Neural crest cell (in vitro differentiated cells): ENCODE measurements at regions not wholly inside any gene's neighbourhood (a gene's known extent, or its start where the extent isn't known, plus 50 kb on each side); places are given as distances from the start of the nearest gene placed in this dataset.

Experiments
- DNase-seq: peaks from one replicate; pipeline ENCODE4 v3.0.0; 2021; ENCODE audit warnings: low read depth, mixed read lengths, low spot score
- H3K27ac Mint-ChIP-seq: one replicate; pipeline ENCODE4 v1.8.0; 2021; ENCODE audit warnings: mild to moderate bottlenecking, mixed read lengths; ENCODE audit not compliant: unreplicated experiment
- H3K27me3 Mint-ChIP-seq: 2 replicates; pipeline ENCODE4 v1.8.0; 2021; ENCODE audit warnings: low read depth, mild to moderate bottlenecking, mixed read lengths
- H3K36me3 Mint-ChIP-seq: 2 replicates; pipeline ENCODE4 v1.8.0; 2021; ENCODE audit warnings: low read depth, mild to moderate bottlenecking, mixed read lengths
- H3K4me1 Mint-ChIP-seq: 2 replicates; pipeline ENCODE4 v1.8.0; 2021; ENCODE audit warnings: mixed read lengths
- H3K4me3 Mint-ChIP-seq: one replicate; pipeline ENCODE4 v1.8.0; 2021; ENCODE audit warnings: mild to moderate bottlenecking, mixed read lengths
- H3K9me3 Mint-ChIP-seq: 2 replicates; pipeline ENCODE4 v1.8.0; 2021; ENCODE audit warnings: mixed read lengths
- CTCF ChIP-seq: fragments of 200-600 bp; sonication (generic); conservative IDR thresholded peaks from 2 replicates; pipeline ENCODE4 v1.5.0; 2021; ENCODE audit warnings: antibody characterized with exemption, mild to moderate bottlenecking

GRCh38 chr10:6907877-6908530 lies 327.9 kb upstream of the PRKCQ start:
- Mint-ChIP-seq H3K9me3 (peaks cover 10% of the 10 kb centered on the region), H3K27ac (no peak overlapping the region), H3K27me3 (no peaks in the 10 kb centered on the region), H3K4me1 (no peaks in the 10 kb centered on the region), H3K36me3 (peaks cover 2% of the 10 kb centered on the region), H3K4me3 (no peak overlapping the region)
- DNase-seq = no peak
- TF ChIP-seq CTCF = no peak

- no peak overlapping the region for H3K27ac Mint-ChIP-seq
- no peak for TF ChIP-seq CTCF
- no peaks in the 10 kb centered on the region for H3K9me3 Mint-ChIP-seq
- H3K27me3 Mint-ChIP-seq = no peaks in the 10 kb centered on the region
- H3K4me3 Mint-ChIP-seq = no peak overlapping the region
- H3K4me1 Mint-ChIP-seq = peaks cover 6% of the 10 kb centered on the region
- DNase-seq = no peak
- H3K36me3 Mint-ChIP-seq = no peaks in the 10 kb centered on the region
These were observed 314.3 kb upstream of the PRKCQ start for GRCh38 chr10:6894405-6894804.

- H3K9me3 Mint-ChIP-seq = no peaks in the 10 kb centered on the region
- no peaks in the 10 kb centered on the region for H3K36me3 Mint-ChIP-seq
- H3K4me1 Mint-ChIP-seq = peaks cover 9% of the 10 kb centered on the region
- TF ChIP-seq CTCF = no peak
- no peaks in the 10 kb centered on the region for H3K27me3 Mint-ChIP-seq
- H3K4me3 Mint-ChIP-seq = no peak overlapping the region
- no peak for DNase-seq
- H3K27ac Mint-ChIP-seq = no peak overlapping the region
These were observed 312.8 kb upstream of the PRKCQ start for GRCh38 chr10:6892864-6893263.

- no peak for DNase-seq
- Mint-ChIP-seq H3K36me3 (no peaks in the 10 kb centered on the region), H3K27me3 (no peaks in the 10 kb centered on the region), H3K4me3 (no peak overlapping the region), H3K9me3 (no peaks in the 10 kb centered on the region), H3K27ac (no peak overlapping the region), H3K4me1 (peaks cover 12% of the 10 kb centered on the region)
- no peak for TF ChIP-seq CTCF
These were observed 311.8 kb upstream of the PRKCQ start for GRCh38 chr10:6891924-6892323.

- H3K4me1 Mint-ChIP-seq = peaks cover 15% of the 10 kb centered on the region
- DNase-seq = no peak
- H3K9me3 Mint-ChIP-seq = no peaks in the 10 kb centered on the region
- no peaks in the 10 kb centered on the region for H3K36me3 Mint-ChIP-seq
- H3K4me3 Mint-ChIP-seq = no peak overlapping the region
- H3K27me3 Mint-ChIP-seq = no peaks in the 10 kb centered on the region
- H3K27ac Mint-ChIP-seq = no peak overlapping the region
- TF ChIP-seq CTCF = no peak
These were observed 309.6 kb upstream of the PRKCQ start for GRCh38 chr10:6889718-6890117.
